Astrocyte (in vitro differentiated cells and primary cell): ENCODE measurements at regions not wholly inside any gene's neighbourhood (a gene's known extent, or its start where the extent isn't known, plus 50 kb on each side); places are given as distances from the start of the nearest gene placed in this dataset.
"Not testable (repeated sequence)": the region's sequence is repeated elsewhere in the genome, so short reads cannot be mapped to it uniquely, and the experiment has no call there.

Experiments used
- DNase-seq: peaks from one replicate; pipeline ENCODE4 v3.0.0-alpha.2; 2010; ENCODE audit warnings: low read depth
- FAIRE-seq: peaks from 2 replicates; lab custom pipeline; 2011; peaks lifted over from hg19 to GRCh38; lab: Jason Lieb, UNC
- H2AFZ ChIP-seq: 2 replicates; pipeline ENCODE4 v1.6.0; 2012; ENCODE audit warnings: low read depth, low read length, inconsistent platforms
- H3K27ac ChIP-seq: 2 replicates; pipeline ENCODE4 v1.5.1; 2011; ENCODE audit warnings: low read depth, low read length, inconsistent platforms
- H3K27me3 ChIP-seq: 2 replicates; pipeline ENCODE4 v1.6.0; 2011; ENCODE audit warnings: low read length, inconsistent platforms; ENCODE audit not compliant: insufficient read depth
- H3K36me3 ChIP-seq: 2 replicates; pipeline ENCODE4 v1.5.1; 2011; ENCODE audit warnings: low read length, inconsistent platforms; ENCODE audit not compliant: insufficient read depth
- H3K4me1 ChIP-seq: 2 replicates; pipeline ENCODE4 v1.5.1; 2011; ENCODE audit warnings: low read length, inconsistent platforms; ENCODE audit not compliant: insufficient read depth
- H3K4me2 ChIP-seq: 2 replicates; pipeline ENCODE4 v1.6.0; 2012; ENCODE audit warnings: low read length, inconsistent platforms
- H3K4me3 ChIP-seq: 2 replicates; pipeline ENCODE4 v1.5.1; 2011; ENCODE audit warnings: low read depth, mild to moderate bottlenecking, low read length, inconsistent platforms; ENCODE audit not compliant: insufficient read depth
- H3K79me2 ChIP-seq: 2 replicates; pipeline ENCODE4 v1.6.0; 2012; ENCODE audit warnings: mild to moderate bottlenecking, low read length, inconsistent platforms; ENCODE audit not compliant: insufficient read depth
- H3K9ac ChIP-seq: 2 replicates; pipeline ENCODE4 v1.6.0; 2012; ENCODE audit warnings: mild to moderate bottlenecking, low read length, inconsistent platforms
- H3K9me3 ChIP-seq: 2 replicates; pipeline ENCODE4 v1.5.1; 2012; ENCODE audit warnings: low read depth, mild to moderate bottlenecking, low read length, inconsistent platforms; ENCODE audit not compliant: insufficient read depth
- H4K20me1 ChIP-seq: 2 replicates; pipeline ENCODE4 v1.6.0; 2012; ENCODE audit warnings: low read length, inconsistent platforms; ENCODE audit not compliant: insufficient read depth
- H3K27ac Mint-ChIP-seq: one replicate; pipeline ENCODE4 v1.8.0; 2021; ENCODE audit warnings: mild to moderate bottlenecking, mixed read lengths; ENCODE audit not compliant: unreplicated experiment
- H3K27me3 Mint-ChIP-seq: one replicate; pipeline ENCODE4 v1.8.0; 2021; ENCODE audit warnings: low read depth, mixed read lengths; ENCODE audit not compliant: unreplicated experiment
- H3K36me3 Mint-ChIP-seq: one replicate; pipeline ENCODE4 v1.8.0; 2021; ENCODE audit warnings: low read depth, mixed read lengths; ENCODE audit not compliant: unreplicated experiment
- H3K4me1 Mint-ChIP-seq: one replicate; pipeline ENCODE4 v1.8.0; 2021; ENCODE audit warnings: low read depth, mixed read lengths; ENCODE audit not compliant: unreplicated experiment
- H3K4me3 Mint-ChIP-seq: one replicate; pipeline ENCODE4 v1.8.0; 2021; ENCODE audit warnings: mild to moderate bottlenecking, moderate library complexity, mixed read lengths; ENCODE audit not compliant: unreplicated experiment
- H3K9me3 Mint-ChIP-seq: one replicate; pipeline ENCODE4 v1.8.0; 2021; ENCODE audit warnings: mild to moderate bottlenecking, mixed read lengths; ENCODE audit not compliant: unreplicated experiment
- CTCF ChIP-seq: IDR thresholded peaks from 2 replicates; pipeline ENCODE4 v1.5.1; 2011; ENCODE audit warnings: low read depth, mild to moderate bottlenecking, inconsistent platforms, low read length, moderate library complexity; ENCODE audit not compliant: insufficient read depth
- EZH2 ChIP-seq: IDR thresholded peaks from 2 replicates; pipeline ENCODE4 v1.6.1; 2012; ENCODE audit warnings: mild to moderate bottlenecking, low read length, inconsistent platforms; ENCODE audit not compliant: insufficient read depth

- Mint-ChIP-seq H3K9me3 (peaks cover 4% of the 10 kb centered on the region), H3K27me3 (no peaks in the 10 kb centered on the region), H3K4me1 (peaks cover 29% of the 10 kb centered on the region), H3K4me3 (no peak overlapping the region), H3K36me3 (no peaks in the 10 kb centered on the region), H3K27ac (peak overlapping the region; percentile 54)
- Histone ChIP-seq H2AFZ (no peak overlapping the region), H3K9me3 (no peaks in the 10 kb centered on the region), H3K36me3 (no peaks in the 10 kb centered on the region), H3K27ac (no peak overlapping the region), H3K27me3 (no peaks in the 10 kb centered on the region), H3K4me3 (no peak overlapping the region), H4K20me1 (no peaks in the 10 kb centered on the region), H3K79me2 (no peaks in the 10 kb centered on the region), H3K9ac (no peak overlapping the region), H3K4me2 (no peak overlapping the region), H3K4me1 (peaks cover 12% of the 10 kb centered on the region)
- DNase-seq (no peak), FAIRE-seq (no peak)
- TF ChIP-seq CTCF, result no peak
- no peak for TF ChIP-seq EZH2
Observed at GRCh38 chr7:39758234-39758970, 135.0 kb downstream of the RALA start.

DNA sequence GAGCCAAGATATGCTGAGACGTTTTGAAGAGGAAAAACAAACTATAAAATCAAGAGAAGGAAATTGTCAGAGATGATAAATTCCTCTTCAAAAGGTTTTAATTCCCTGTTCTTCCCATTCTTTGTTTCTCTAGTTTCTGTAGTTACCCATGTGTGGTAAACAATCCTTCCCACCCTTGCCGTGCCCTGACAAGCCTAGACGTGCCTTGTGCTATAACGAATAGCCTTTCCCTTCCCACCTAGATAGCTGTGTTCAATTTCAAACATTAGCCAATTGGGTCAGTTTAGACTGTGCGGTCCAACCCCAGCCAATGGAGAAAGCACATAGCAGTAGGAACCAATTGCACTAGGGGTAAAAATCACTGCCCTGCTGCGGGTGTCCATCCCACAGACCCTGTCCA is 138.1 kb downstream of the RALA start:
- Histone ChIP-seq H3K4me3 (no peak overlapping the region), H3K79me2 (no peaks in the 10 kb centered on the region), H4K20me1 (no peaks in the 10 kb centered on the region), H3K4me1 (no peaks in the 10 kb centered on the region), H3K4me2 (no peak overlapping the region), H2AFZ (no peak overlapping the region), H3K9ac (no peak overlapping the region), H3K9me3 (no peaks in the 10 kb centered on the region), H3K27me3 (no peaks in the 10 kb centered on the region), H3K36me3 (no peaks in the 10 kb centered on the region), H3K27ac (no peak overlapping the region)
- Mint-ChIP-seq H3K36me3 (no peaks in the 10 kb centered on the region), H3K27me3 (no peaks in the 10 kb centered on the region), H3K9me3 (peaks cover 6% of the 10 kb centered on the region), H3K4me1 (peaks cover 22% of the 10 kb centered on the region), H3K27ac (no peak overlapping the region), H3K4me3 (no peak overlapping the region)
- DNase-seq (no peak), FAIRE-seq (no peak)
- TF ChIP-seq EZH2 (no peak), CTCF (no peak)

DNA sequence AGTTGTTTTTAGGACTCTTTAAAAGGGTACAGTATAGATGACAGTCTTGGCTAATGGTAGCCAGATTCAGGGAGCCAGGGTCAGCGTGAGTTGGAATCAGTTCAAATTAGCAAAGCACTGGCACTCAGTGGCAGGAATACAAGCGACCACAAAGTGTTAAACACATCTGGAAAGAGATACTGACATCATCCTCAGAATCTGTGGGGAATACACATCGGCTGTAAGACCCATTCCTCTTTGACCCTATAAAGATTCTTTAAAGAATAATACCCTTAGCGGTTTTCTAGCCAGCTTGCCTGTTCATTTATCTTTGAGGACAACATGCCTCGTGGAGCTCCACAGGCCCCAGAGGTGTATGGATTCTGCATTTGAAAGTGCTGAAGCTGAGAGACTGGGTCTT is 139.1 kb downstream of the RALA start:
- not testable (repeated sequence) for H4K20me1 ChIP-seq, FAIRE-seq, H3K27me3 Mint-ChIP-seq, H3K9me3 ChIP-seq, H3K4me2 ChIP-seq, H3K4me3 Mint-ChIP-seq, H3K79me2 ChIP-seq, DNase-seq, H3K36me3 Mint-ChIP-seq, H3K9ac ChIP-seq, H3K27me3 ChIP-seq, H3K9me3 Mint-ChIP-seq, H3K27ac ChIP-seq, H3K4me3 ChIP-seq, H2AFZ ChIP-seq, H3K36me3 ChIP-seq, H3K4me1 ChIP-seq
- H3K4me1 Mint-ChIP-seq, result peaks cover 22% of the 10 kb centered on the region
- peak overlapping the region; percentile 75 for H3K27ac Mint-ChIP-seq

DNA sequence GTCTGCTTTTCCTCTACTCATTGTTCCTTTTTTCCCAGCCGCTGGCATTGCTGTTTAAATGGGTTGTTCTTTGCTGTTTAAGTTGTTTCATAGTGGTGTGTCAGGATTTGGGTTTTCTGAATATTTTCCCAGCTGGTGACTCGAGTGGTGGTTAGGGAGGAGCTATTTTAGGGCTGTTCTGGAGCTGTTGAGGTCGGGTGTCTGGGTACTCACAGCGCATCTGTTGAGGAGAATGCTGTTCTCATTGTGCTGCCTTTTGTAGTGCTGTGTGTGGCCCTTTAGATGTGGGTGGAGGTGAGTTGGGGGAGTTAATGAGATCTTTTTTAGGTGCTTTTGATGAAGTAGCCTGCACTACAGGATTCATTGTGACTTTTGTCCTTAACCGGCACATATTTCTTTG is 139.5 kb downstream of the RALA start:
- H3K4me2 ChIP-seq, H2AFZ ChIP-seq, H3K9me3 ChIP-seq, H3K4me3 Mint-ChIP-seq, FAIRE-seq, H3K36me3 Mint-ChIP-seq, H3K4me1 ChIP-seq, H3K4me3 ChIP-seq, H3K79me2 ChIP-seq, H3K36me3 ChIP-seq, H3K9ac ChIP-seq, H3K27ac ChIP-seq, H3K27me3 Mint-ChIP-seq, H3K9me3 Mint-ChIP-seq, H4K20me1 ChIP-seq, H3K27me3 ChIP-seq: not testable (repeated sequence)
- DNase-seq, result peak; percentile 43
- H3K27ac Mint-ChIP-seq, result peak overlapping the region; percentile 75
- H3K4me1 Mint-ChIP-seq, result peaks cover 22% of the 10 kb centered on the region

DNA sequence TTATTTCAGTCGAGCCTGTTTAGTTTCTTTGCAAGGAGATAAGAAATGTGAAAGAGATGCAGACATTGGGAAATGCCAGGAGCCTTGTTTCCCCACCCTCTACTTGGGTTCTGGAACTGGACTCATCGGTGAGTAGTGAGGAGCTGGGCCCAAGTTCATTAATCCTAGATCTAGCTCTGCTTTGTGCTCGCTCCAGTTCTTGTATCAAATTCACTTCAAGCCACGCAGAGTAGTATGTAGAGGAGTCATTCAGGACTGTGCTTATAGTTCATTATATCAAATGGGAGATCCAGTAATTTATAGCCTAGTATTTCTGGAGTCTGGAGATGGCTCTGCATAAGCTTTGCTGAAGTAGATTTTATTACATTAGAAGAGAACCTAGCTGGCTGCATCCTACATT is 142.5 kb downstream of the RALA start:
- H3K4me1 ChIP-seq, H4K20me1 ChIP-seq, H3K27me3 Mint-ChIP-seq, H3K27ac Mint-ChIP-seq, H3K9ac ChIP-seq, DNase-seq, H3K4me2 ChIP-seq, H3K4me3 ChIP-seq, H3K36me3 Mint-ChIP-seq, H3K79me2 ChIP-seq, H2AFZ ChIP-seq, H3K36me3 ChIP-seq, H3K9me3 ChIP-seq, FAIRE-seq, H3K9me3 Mint-ChIP-seq, H3K27me3 ChIP-seq, H3K27ac ChIP-seq, H3K4me3 Mint-ChIP-seq: not testable (repeated sequence)
- H3K4me1 Mint-ChIP-seq, result peaks cover 17% of the 10 kb centered on the region
